Neural progenitor cell (in vitro differentiated cells): ENCODE measurements at regions not wholly inside any gene's neighbourhood (a gene's known extent, or its start where the extent isn't known, plus 50 kb on each side); places are given as distances from the start of the nearest gene placed in this dataset. TPM values are rescaled to one million over a fixed set of nuclear protein-coding genes. Genes with fewer than 3 reads are reported as not detected.
"Not testable (repeated sequence)": the region's sequence is repeated elsewhere in the genome, so short reads cannot be mapped to it uniquely, and the experiment has no call there.

Experiments used
- DNase-seq: peaks from one replicate; pipeline ENCODE4 v3.0.0-alpha.2; 2016; ENCODE audit warnings: low spot score
- H2AFZ ChIP-seq: fragments of 200-600 bp; sonication (generic); replicated peaks from 2 replicates; pipeline ENCODE4 v1.6.1; 2016; ENCODE audit warnings: antibody characterized with exemption
- H3F3A ChIP-seq: fragments of 200-600 bp; sonication (generic); 2 replicates; pipeline ENCODE4 v1.6.1; 2016; ENCODE audit warnings: antibody characterized with exemption, low read depth
- H3K27ac ChIP-seq: fragments of 200-600 bp; sonication (generic); 2 replicates; pipeline ENCODE4 v1.5.1; 2016; ENCODE audit warnings: mild to moderate bottlenecking
- H3K27me3 ChIP-seq: fragments of 200-600 bp; sonication (generic); 2 replicates; pipeline ENCODE4 v1.6.1; 2016; ENCODE audit warnings: mild to moderate bottlenecking, moderate library complexity
- H3K36me3 ChIP-seq: fragments of 200-600 bp; sonication (generic); 2 replicates; pipeline ENCODE4 v1.5.1; 2016
- H3K4me1 ChIP-seq: fragments of 200-600 bp; sonication (generic); 2 replicates; pipeline ENCODE4 v1.6.1; 2016; ENCODE audit warnings: mixed run types
- H3K4me2 ChIP-seq: fragments of 200-600 bp; sonication (generic); 2 replicates; pipeline ENCODE4 v1.6.1; 2016
- H3K4me3 ChIP-seq: fragments of 200-600 bp; sonication (generic); 2 replicates; pipeline ENCODE4 v1.5.1; 2016
- H3K79me2 ChIP-seq: fragments of 200-600 bp; sonication (generic); 2 replicates; pipeline ENCODE4 v1.6.1; 2016; ENCODE audit warnings: low read depth
- H3K9ac ChIP-seq: fragments of 200-600 bp; sonication (generic); 2 replicates; pipeline ENCODE4 v1.6.1; 2016
- H3K9me3 ChIP-seq: fragments of 200-600 bp; sonication (generic); 2 replicates; pipeline ENCODE4 v1.5.1; 2016; ENCODE audit warnings: low read depth
- H4K20me1 ChIP-seq: fragments of 200-600 bp; sonication (generic); 2 replicates; pipeline ENCODE4 v1.6.1; 2016; ENCODE audit warnings: low read depth
- H3K27ac Mint-ChIP-seq: 3 replicates; pipeline ENCODE4 v1.8.0; 2021; ENCODE audit warnings: mixed read lengths
- H3K27me3 Mint-ChIP-seq: 2 replicates; pipeline ENCODE4 v1.8.0; 2022; ENCODE audit warnings: low read depth, mild to moderate bottlenecking, inconsistent platforms, moderate library complexity, mixed read lengths; ENCODE audit not compliant: insufficient read depth
- H3K36me3 Mint-ChIP-seq: 3 replicates; pipeline ENCODE4 v1.8.0; 2021; ENCODE audit warnings: mixed read lengths
- H3K4me1 Mint-ChIP-seq: 3 replicates; pipeline ENCODE4 v1.8.0; 2021; ENCODE audit warnings: mixed read lengths
- H3K4me3 Mint-ChIP-seq: 3 replicates; pipeline ENCODE4 v1.8.0; 2021; ENCODE audit warnings: mild to moderate bottlenecking, moderate library complexity, mixed read lengths
- H3K9me3 Mint-ChIP-seq: 3 replicates; pipeline ENCODE4 v1.8.0; 2020; ENCODE audit warnings: mixed read lengths
- small RNA-seq: library from RNA; depleted of rRNA; stranded (forward); fragments of <200 nt; gene quantifications from one replicate; pipeline ENCODE3, GENCODE V24; 2015

DNA sequence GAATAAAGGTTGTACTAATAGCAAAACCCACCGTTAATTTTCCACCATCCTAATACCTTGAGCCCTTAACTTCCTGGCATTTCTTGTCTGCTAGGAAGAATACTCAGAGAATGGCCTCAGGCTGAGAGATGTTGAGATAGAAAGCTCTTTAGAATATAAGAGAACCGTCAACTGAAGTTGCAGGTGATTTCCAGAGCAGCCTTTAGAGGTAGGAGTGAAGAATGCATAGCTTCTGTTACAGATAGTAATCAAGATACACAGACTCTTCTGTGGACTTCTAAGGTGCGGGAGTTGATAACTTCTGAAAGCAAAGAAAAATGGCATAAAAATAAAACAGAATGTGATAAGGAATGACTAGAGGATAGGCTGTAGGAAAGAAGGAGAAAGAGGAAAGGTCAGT is 1651.3 kb upstream of the DEFB115 start:
- not testable (repeated sequence) for H3K27ac Mint-ChIP-seq, H3K27me3 Mint-ChIP-seq, H3K9ac ChIP-seq, H3K27ac ChIP-seq, H3K36me3 Mint-ChIP-seq, H3K79me2 ChIP-seq, H3K4me2 ChIP-seq, H3K9me3 ChIP-seq, H3K4me1 Mint-ChIP-seq, H3K4me1 ChIP-seq, H3F3A ChIP-seq, H3K36me3 ChIP-seq, H2AFZ ChIP-seq, H3K4me3 Mint-ChIP-seq, DNase-seq, H4K20me1 ChIP-seq, H3K4me3 ChIP-seq, H3K27me3 ChIP-seq
- peaks cover 13% of the 10 kb centered on the region for H3K9me3 Mint-ChIP-seq

DNA sequence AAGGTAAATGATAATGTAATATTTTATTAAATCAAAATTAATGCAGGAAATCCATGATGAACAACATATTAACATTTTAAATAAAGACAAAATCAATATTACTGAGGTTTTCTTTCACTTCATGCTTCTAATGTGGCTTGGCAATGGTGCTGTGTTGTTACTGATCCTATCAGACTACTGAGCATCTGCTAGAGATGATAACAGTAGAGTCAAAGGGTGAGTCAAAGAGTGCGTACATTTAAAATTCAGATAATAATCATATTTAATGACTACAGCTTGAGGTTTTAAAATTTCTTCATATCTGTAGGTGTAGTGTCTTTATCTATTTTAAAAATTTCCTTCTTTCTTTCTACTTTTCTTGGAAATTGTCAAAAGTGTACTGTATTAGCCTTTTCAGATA is 1628.1 kb upstream of the DEFB115 start:
- not testable (repeated sequence) for H3K27me3 ChIP-seq, H3K4me3 ChIP-seq, H3K27ac ChIP-seq, H3K79me2 ChIP-seq, H3K36me3 Mint-ChIP-seq, H3K27me3 Mint-ChIP-seq, H3K4me2 ChIP-seq, H3K9me3 ChIP-seq, H4K20me1 ChIP-seq, H3K9ac ChIP-seq, H3K27ac Mint-ChIP-seq, H3F3A ChIP-seq, H3K4me1 ChIP-seq, H3K4me3 Mint-ChIP-seq, H3K4me1 Mint-ChIP-seq, H3K36me3 ChIP-seq, DNase-seq, H2AFZ ChIP-seq
- H3K9me3 Mint-ChIP-seq, result peaks cover 27% of the 10 kb centered on the region

Small RNAs in the stretch of these regions (small RNA-seq; reads per million reads assigned to genes)
- gene RF00002 (not detected), gene RF00019 (not detected)
